ENCODE measurements at regions not wholly inside any gene's neighbourhood (a gene's known extent, or its start where the extent isn't known, plus 50 kb on each side); places are given as distances from the start of the nearest gene placed in this dataset.
A peak's percentile ranks its signal among the peaks of the same experiment; 100 is the strongest.

- Histone ChIP-seq H3K36me3 (no peaks in the 10 kb centered on the region), H4K20me1 (no peaks in the 10 kb centered on the region), H3K27me3 (no peaks in the 10 kb centered on the region), H3K4me2 (no peak overlapping the region), H3K9ac (no peak overlapping the region), H3K4me1 (peaks cover 25% of the 10 kb centered on the region), H3K9me3 (peaks cover 12% of the 10 kb centered on the region; the same call in 1 of the 2 replicates), H3K4me3 (no peak overlapping the region), H3K27ac (no peak overlapping the region)
- TF ChIP-seq Cebpa-rat (IDR thresholded peaks at IDR 0.05) = no peak
These were observed 430.4 kb upstream of the RUNX1 start for GRCh38 chr21:35479529-35479928.

GRCh38 chr21:35479065-35479448, 430.0 kb upstream of the RUNX1 start:
- no peak for TF ChIP-seq Cebpa-rat (IDR thresholded peaks at IDR 0.05)
- H3K4me2 ChIP-seq = no peak overlapping the region
- peaks cover 12% of the 10 kb centered on the region; the same call in 1 of the 2 replicates for H3K9me3 ChIP-seq
- H4K20me1 ChIP-seq = no peaks in the 10 kb centered on the region
- no peaks in the 10 kb centered on the region for H3K36me3 ChIP-seq
- no peak overlapping the region for H3K27ac ChIP-seq
- H3K4me3 ChIP-seq = no peak overlapping the region
- H3K9ac ChIP-seq = no peak overlapping the region
- H3K27me3 ChIP-seq = no peaks in the 10 kb centered on the region
- peaks cover 25% of the 10 kb centered on the region for H3K4me1 ChIP-seq

- Histone ChIP-seq H3K9ac (no peak overlapping the region), H3K27me3 (no peaks in the 10 kb centered on the region), H3K4me2 (no peak overlapping the region), H3K9me3 (peaks cover 12% of the 10 kb centered on the region; the same call in 1 of the 2 replicates), H3K36me3 (no peaks in the 10 kb centered on the region), H3K27ac (no peak overlapping the region), H4K20me1 (no peaks in the 10 kb centered on the region), H3K4me3 (no peak overlapping the region), H3K4me1 (peaks cover 25% of the 10 kb centered on the region)
- no peak for TF ChIP-seq Cebpa-rat (IDR thresholded peaks at IDR 0.05)
These were observed 429.3 kb upstream of the RUNX1 start for GRCh38 chr21:35478161-35479064.

- peaks cover 25% of the 10 kb centered on the region for H3K4me1 ChIP-seq
- H3K4me3 ChIP-seq = no peak overlapping the region
- no peaks in the 10 kb centered on the region for H3K27me3 ChIP-seq
- H3K27ac ChIP-seq = no peak overlapping the region
- H3K4me2 ChIP-seq = no peak overlapping the region
- H4K20me1 ChIP-seq = no peaks in the 10 kb centered on the region
- H3K9me3 ChIP-seq = peaks cover 12% of the 10 kb centered on the region; the same call in 1 of the 2 replicates
- no peak overlapping the region for H3K9ac ChIP-seq
- TF ChIP-seq Cebpa-rat (IDR thresholded peaks at IDR 0.05) = no peak
- H3K36me3 ChIP-seq = no peaks in the 10 kb centered on the region
These were observed 428.5 kb upstream of the RUNX1 start for GRCh38 chr21:35477622-35478021.

- no peak overlapping the region for H3K4me3 ChIP-seq
- no peaks in the 10 kb centered on the region for H4K20me1 ChIP-seq
- H3K9ac ChIP-seq = no peak overlapping the region
- H3K9me3 ChIP-seq = peaks cover 12% of the 10 kb centered on the region; the same call in 1 of the 2 replicates
- no peaks in the 10 kb centered on the region for H3K27me3 ChIP-seq
- no peak overlapping the region for H3K27ac ChIP-seq
- peaks cover 25% of the 10 kb centered on the region for H3K4me1 ChIP-seq
- no peak for TF ChIP-seq Cebpa-rat (IDR thresholded peaks at IDR 0.05)
- H3K4me2 ChIP-seq = peak overlapping the region; percentile 60
- H3K36me3 ChIP-seq = no peaks in the 10 kb centered on the region
These were observed 427.7 kb upstream of the RUNX1 start for GRCh38 chr21:35476621-35477395.

GRCh38 chr21:35475762-35476161, 426.7 kb upstream of the RUNX1 start:
- peak; percentile 55; the same call in 1 of the 2 replicates for TF ChIP-seq Cebpa-rat (IDR thresholded peaks at IDR 0.05)
- H3K27ac ChIP-seq = no peak overlapping the region
- H3K4me2 ChIP-seq = peak overlapping the region; percentile 60
- H3K9me3 ChIP-seq = peaks cover 12% of the 10 kb centered on the region; the same call in 1 of the 2 replicates
- no peaks in the 10 kb centered on the region for H3K36me3 ChIP-seq
- H3K9ac ChIP-seq = no peak overlapping the region
- H3K27me3 ChIP-seq = no peaks in the 10 kb centered on the region
- no peak overlapping the region for H3K4me3 ChIP-seq
- peaks cover 25% of the 10 kb centered on the region for H3K4me1 ChIP-seq
- H4K20me1 ChIP-seq = no peaks in the 10 kb centered on the region

GRCh38 chr21:35475009-35475408, 425.9 kb upstream of the RUNX1 start:
- H4K20me1 ChIP-seq = no peaks in the 10 kb centered on the region
- no peak for TF ChIP-seq Cebpa-rat (IDR thresholded peaks at IDR 0.05)
- peak overlapping the region; percentile 60; the same call in 1 of the 2 replicates for H3K4me2 ChIP-seq
- no peak overlapping the region for H3K9ac ChIP-seq
- H3K4me3 ChIP-seq = no peak overlapping the region
- H3K27ac ChIP-seq = no peak overlapping the region
- H3K36me3 ChIP-seq = no peaks in the 10 kb centered on the region
- no peaks in the 10 kb centered on the region for H3K27me3 ChIP-seq
- peaks cover 25% of the 10 kb centered on the region for H3K4me1 ChIP-seq
- peaks cover 12% of the 10 kb centered on the region; the same call in 1 of the 2 replicates for H3K9me3 ChIP-seq

GRCh38 chr21:35473496-35473895, 424.4 kb upstream of the RUNX1 start:
- H3K4me1 ChIP-seq = peaks cover 25% of the 10 kb centered on the region
- peaks cover 7% of the 10 kb centered on the region; the same call in 1 of the 2 replicates for H3K9me3 ChIP-seq
- no peaks in the 10 kb centered on the region for H3K36me3 ChIP-seq
- H3K4me3 ChIP-seq = no peak overlapping the region
- no peaks in the 10 kb centered on the region for H4K20me1 ChIP-seq
- no peaks in the 10 kb centered on the region for H3K27me3 ChIP-seq
- H3K4me2 ChIP-seq = no peak overlapping the region
- no peak for TF ChIP-seq Cebpa-rat (IDR thresholded peaks at IDR 0.05)
- no peak overlapping the region for H3K9ac ChIP-seq
- no peak overlapping the region for H3K27ac ChIP-seq

- Histone ChIP-seq H3K27ac (no peak overlapping the region), H4K20me1 (no peaks in the 10 kb centered on the region), H3K9me3 (peaks cover 15% of the 10 kb centered on the region), H3K27me3 (no peaks in the 10 kb centered on the region), H3K4me1 (peaks cover 8% of the 10 kb centered on the region), H3K4me2 (no peak overlapping the region), H3K9ac (no peak overlapping the region), H3K36me3 (no peaks in the 10 kb centered on the region), H3K4me3 (no peak overlapping the region)
- no peak for TF ChIP-seq Cebpa-rat (IDR thresholded peaks at IDR 0.05)
These were observed 421.4 kb upstream of the RUNX1 start for GRCh38 chr21:35470522-35470921.

GRCh38 chr21:35469498-35469897, 420.4 kb upstream of the RUNX1 start:
- H3K27ac ChIP-seq = no peak overlapping the region
- no peak for TF ChIP-seq Cebpa-rat (IDR thresholded peaks at IDR 0.05)
- H3K9ac ChIP-seq = no peak overlapping the region
- H3K4me3 ChIP-seq = no peak overlapping the region
- H4K20me1 ChIP-seq = no peaks in the 10 kb centered on the region
- no peaks in the 10 kb centered on the region for H3K27me3 ChIP-seq
- no peaks in the 10 kb centered on the region for H3K4me1 ChIP-seq
- no peak overlapping the region for H3K4me2 ChIP-seq
- H3K9me3 ChIP-seq = peaks cover 15% of the 10 kb centered on the region
- H3K36me3 ChIP-seq = no peaks in the 10 kb centered on the region
